ENCODE measurements at regions not wholly inside any gene's neighbourhood (a gene's known extent, or its start where the extent isn't known, plus 50 kb on each side); places are given as distances from the start of the nearest gene placed in this dataset.
"Not testable (repeated sequence)": the region's sequence is repeated elsewhere in the genome, so short reads cannot be mapped to it uniquely, and the experiment has no call there.

- not testable (repeated sequence) for TF ChIP-seq CTCF, POLR2A, EP300 (IDR thresholded peaks at IDR 0.05)
These were observed 177.1 kb upstream of the IRF2BP2 start for GRCh38 chr1:234787011-234787584.
